Mammary epithelial cell (primary cell): ENCODE measurements at regions not wholly inside any gene's neighbourhood (a gene's known extent, or its start where the extent isn't known, plus 50 kb on each side); places are given as distances from the start of the nearest gene placed in this dataset.

ENCODE experiments used
- CTCF ChIP-seq, 2 donors: IDR thresholded peaks in 1 of 2; conservative IDR thresholded peaks in 1 of 2; 2 replicates each; pipeline ENCODE4 v1.5.1; 2011 to 2012; ENCODE audit warnings: inconsistent platforms in 2 of 2, low read length in 2 of 2, mild to moderate bottlenecking in 2 of 2, control low read depth in 1 of 2, low read depth in 1 of 2; ENCODE audit not compliant: insufficient read depth in 1 of 2; ENCODE audit errors: extremely low read depth in 1 of 2
- EZH2 ChIP-seq: IDR thresholded peaks from 2 replicates; pipeline ENCODE4 v1.6.1; 2012; ENCODE audit warnings: low read length, inconsistent platforms, borderline replicate concordance

GRCh38 chr20:50251992-50252511, 61.4 kb downstream of the CEBPB start:
- TF ChIP-seq CTCF (conservative IDR thresholded peaks at IDR 0.05 in 1 of 2, IDR thresholded peaks at IDR 0.05 in 1 of 2; ENCODE audit: extremely low read depth in 1 of 2, insufficient read depth in 1 of 2, low read depth in 1 of 2, low read length in 2 of 2) (no peak), EZH2 (no peak)
